ENCODE measurements at regions not wholly inside any gene's neighbourhood (a gene's known extent, or its start where the extent isn't known, plus 50 kb on each side); places are given as distances from the start of the nearest gene placed in this dataset.
A peak's percentile ranks its signal among the peaks of the same experiment; 100 is the strongest.
"Not testable (repeated sequence)": the region's sequence is repeated elsewhere in the genome, so short reads cannot be mapped to it uniquely, and the experiment has no call there.

- intact Hi-C loops (cut with DNase I) = no loop called here
- DNase-seq (ENCODE audit: low spot score) = no peak
These were observed 229.8 kb downstream of the TLE1 start for GRCh38 chr9:81459591-81459990.

GRCh38 chr9:81456431-81457006 is 232.8 kb downstream of the TLE1 start:
- DNase-seq (ENCODE audit: low spot score) (no peak), ATAC-seq (no peak)
- intact Hi-C loops (cut with DNase I) = no loop called here

More at GRCh38 chr9:81459591-81459990, 229.8 kb downstream of the TLE1 start:
- no peak for ATAC-seq

DNA sequence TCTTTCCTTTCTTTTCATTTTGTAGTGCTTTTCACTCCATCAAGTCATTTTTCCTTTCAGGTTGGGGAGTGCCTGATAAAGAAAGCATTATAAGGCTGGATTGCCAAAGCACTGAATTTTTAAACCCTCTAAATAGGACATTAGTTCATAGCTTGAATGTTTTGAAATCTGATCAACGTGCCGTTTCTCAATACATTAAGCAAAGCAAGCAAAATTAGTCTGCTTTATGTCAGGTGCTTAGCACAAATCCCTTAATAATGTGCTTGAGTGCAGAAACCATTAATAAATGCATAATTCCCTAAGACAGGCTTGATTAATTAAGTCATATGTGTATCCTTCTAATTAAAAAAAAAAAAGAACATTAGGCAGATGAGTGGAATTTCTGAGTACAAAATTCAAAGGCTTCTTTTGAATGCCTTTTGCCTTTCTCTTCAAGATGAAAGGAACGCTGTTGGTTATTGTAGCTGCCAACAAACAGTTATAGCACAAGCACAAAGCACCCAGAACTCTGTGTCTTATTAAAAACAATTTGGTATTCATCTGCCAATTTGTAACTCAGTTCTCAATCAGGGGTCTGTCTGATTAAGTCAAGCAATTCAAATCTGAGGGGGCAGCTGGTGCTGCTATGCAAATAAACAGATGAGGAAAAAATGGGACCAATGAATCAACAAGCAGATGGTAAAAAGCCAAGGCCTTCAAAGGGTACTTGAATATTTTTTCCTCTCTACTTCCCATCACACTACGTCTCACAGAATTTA is 233.7 kb downstream of the TLE1 start:
- DNase-seq (ENCODE audit: low spot score) (no peak), ATAC-seq (no peak)
- intact Hi-C loops (cut with DNase I) = no loop called here

- DNase-seq (ENCODE audit: low spot score) (no peak), ATAC-seq (no peak)
- intact Hi-C loops (cut with DNase I) = no loop called here
These were observed 243.9 kb downstream of the TLE1 start for GRCh38 chr9:81445331-81445921.

- intact Hi-C loops (cut with DNase I) = no loop called here
- no peak for ATAC-seq
These were observed 257.7 kb downstream of the TLE1 start for GRCh38 chr9:81431641-81432040.

DNA sequence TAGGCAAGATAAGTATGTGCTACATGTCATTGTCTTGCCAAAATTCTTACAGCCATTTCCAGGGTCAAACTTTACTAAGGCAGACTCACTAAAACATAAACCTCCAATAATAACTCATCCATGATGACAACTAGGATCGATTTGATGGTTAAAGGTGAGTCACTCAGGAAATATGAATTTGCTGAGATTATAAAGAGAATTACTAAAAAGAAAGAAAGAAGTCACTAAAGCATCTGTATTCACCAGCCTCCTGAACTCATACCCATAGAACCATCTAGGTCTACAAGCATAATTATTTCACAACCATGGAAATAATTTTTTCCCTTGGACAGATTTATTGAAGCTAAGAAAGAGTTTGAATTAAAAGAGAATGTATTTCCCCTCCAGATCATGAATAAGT is 258.6 kb downstream of the TLE1 start:
- no peak for ATAC-seq
- intact Hi-C loops (cut with DNase I) = no loop called here
- no peak for DNase-seq (ENCODE audit: low spot score)

More at GRCh38 chr9:81431641-81432040, 257.7 kb downstream of the TLE1 start:
- no peak for DNase-seq (ENCODE audit: low spot score)

DNA sequence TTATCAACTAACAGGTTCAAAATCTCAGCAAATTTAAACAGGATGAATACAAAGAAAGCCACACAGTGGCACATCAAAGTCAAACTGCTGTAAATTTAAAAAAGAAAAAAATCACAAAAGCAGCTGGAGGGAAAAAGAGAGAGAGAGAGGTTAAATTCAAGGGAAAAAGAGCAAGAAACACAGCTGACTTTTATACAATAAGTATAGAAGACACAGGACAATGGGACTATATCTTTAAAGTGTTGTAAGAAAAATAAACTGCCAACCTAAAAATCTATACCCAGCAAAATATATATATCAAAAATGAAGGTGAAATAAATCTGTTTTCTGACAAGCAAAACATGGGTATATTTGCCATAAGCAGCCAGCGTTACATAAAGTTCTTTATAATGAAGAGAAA is 261.5 kb downstream of the TLE1 start:
- intact Hi-C loops (cut with DNase I) = no loop called here
- no peak for ATAC-seq
- DNase-seq (ENCODE audit: low spot score) = no peak

GRCh38 chr9:81424431-81424830 is 264.9 kb downstream of the TLE1 start:
- no peak for DNase-seq (ENCODE audit: low spot score)
- intact Hi-C loops (cut with DNase I) = no loop called here
- ATAC-seq = no peak

- intact Hi-C loops (cut with DNase I) = no loop called here
- no peak for ATAC-seq
- DNase-seq (ENCODE audit: low spot score) = no peak
These were observed 265.6 kb downstream of the TLE1 start for GRCh38 chr9:81423589-81424326.

GRCh38 chr9:81421090-81421489 is 268.3 kb downstream of the TLE1 start:
- ATAC-seq; DNase-seq (ENCODE audit: low spot score); intact Hi-C loops (cut with DNase I): not testable (repeated sequence)

DNA sequence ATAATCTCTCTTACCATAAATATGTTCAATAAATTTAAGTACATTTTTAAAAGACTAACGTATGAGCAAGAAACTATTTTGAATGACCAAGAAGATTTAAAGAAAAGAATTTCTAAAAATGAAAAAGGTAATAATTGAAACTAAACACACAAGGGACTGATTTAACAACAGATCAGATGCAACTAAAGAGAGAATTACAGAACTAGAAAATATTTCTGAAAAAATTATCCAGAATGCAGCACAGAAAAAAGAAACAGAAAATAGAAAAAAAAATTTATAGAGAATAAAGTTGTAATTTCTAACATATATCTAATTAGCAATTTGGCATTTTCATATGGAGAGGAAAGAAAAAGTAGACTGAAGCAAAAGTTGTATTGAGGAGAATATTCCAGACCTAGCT is 269.3 kb downstream of the TLE1 start:
- intact Hi-C loops (cut with DNase I) = no loop called here
- ATAC-seq (no peak), DNase-seq (ENCODE audit: low spot score) (no peak)

GRCh38 chr9:81417941-81418340 is 271.4 kb downstream of the TLE1 start:
- ATAC-seq (no peak), DNase-seq (ENCODE audit: low spot score) (no peak)
- intact Hi-C loops (cut with DNase I) = no loop called here

GRCh38 chr9:81417299-81417675 is 272.1 kb downstream of the TLE1 start:
- DNase-seq (ENCODE audit: low spot score) (no peak), ATAC-seq (no peak)
- intact Hi-C loops (cut with DNase I) = no loop called here

DNA sequence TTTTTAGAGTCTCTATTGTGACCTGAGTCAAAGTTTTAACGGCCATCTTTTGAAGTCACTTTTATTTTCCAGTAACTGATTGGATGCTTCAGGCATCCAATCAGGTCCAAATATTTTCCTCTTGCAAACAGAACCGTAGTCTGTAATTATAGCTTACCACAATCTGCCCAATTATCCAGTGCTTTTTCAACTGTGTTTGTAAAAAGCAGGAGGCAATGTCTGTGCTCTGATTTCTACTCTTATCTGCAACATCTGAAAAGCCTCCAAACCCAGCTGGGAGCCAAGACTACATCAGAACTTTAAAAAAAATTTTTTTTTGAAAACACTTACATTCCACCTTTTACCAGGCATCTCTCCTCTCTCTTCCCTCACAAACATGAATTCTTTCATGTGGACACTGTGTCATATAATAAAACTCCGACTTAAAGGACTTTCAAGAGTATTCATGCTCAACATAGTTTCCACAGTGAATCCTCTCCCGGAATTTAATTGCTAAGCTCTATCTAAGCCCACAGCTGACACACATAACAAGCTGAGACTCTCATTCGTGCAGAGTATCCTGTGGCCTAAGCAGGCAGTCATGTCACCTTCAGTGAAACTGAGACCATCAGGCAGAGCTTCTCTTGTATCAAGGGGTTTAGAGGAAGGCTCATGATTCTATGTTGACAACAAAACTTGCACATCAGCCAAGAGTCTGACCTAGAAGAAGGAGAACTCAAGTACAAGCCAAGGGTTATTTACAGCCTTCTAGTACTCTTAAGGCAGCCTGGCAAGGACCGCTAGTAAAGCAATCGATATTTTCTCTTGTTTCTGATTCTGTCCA is 272.7 kb downstream of the TLE1 start:
- intact Hi-C loops (cut with DNase I) = no loop called here
- DNase-seq (ENCODE audit: low spot score) (no peak), ATAC-seq (peak; percentile 15)

GRCh38 chr9:81414836-81415235 is 274.5 kb downstream of the TLE1 start:
- no peak for ATAC-seq
- DNase-seq (ENCODE audit: low spot score) = no peak
- intact Hi-C loops (cut with DNase I) = no loop called here

GRCh38 chr9:81411961-81412360 is 277.4 kb downstream of the TLE1 start:
- intact Hi-C loops (cut with DNase I) = no loop called here
- no peak for ATAC-seq
- DNase-seq (ENCODE audit: low spot score) = no peak

GRCh38 chr9:81410201-81410600 is 279.1 kb downstream of the TLE1 start:
- intact Hi-C loops (cut with DNase I) = no loop called here
- ATAC-seq (no peak), DNase-seq (ENCODE audit: low spot score) (no peak)

DNA sequence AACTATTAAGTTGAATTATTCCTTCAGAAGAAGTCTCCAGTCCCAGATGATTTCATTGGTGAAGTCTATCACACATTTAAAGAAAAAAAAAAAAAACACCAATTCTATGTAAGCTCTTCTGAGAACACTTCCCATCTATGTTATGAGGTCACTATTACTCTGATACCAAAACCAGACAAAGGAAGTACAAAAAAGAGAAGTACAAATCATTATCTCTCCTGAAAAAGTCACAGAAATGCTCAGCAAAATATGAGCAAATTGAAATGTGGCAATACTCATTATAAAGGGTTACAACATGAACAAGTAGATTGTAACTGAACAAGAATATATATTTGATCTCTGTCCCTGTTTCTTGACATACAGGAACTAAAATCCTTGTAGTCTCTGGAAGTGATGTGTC is 280.4 kb downstream of the TLE1 start:
- no peak for ATAC-seq
- no peak for DNase-seq (ENCODE audit: low spot score)
- intact Hi-C loops (cut with DNase I) = no loop called here

- intact Hi-C loops (cut with DNase I) = no loop called here
- ATAC-seq (no peak), DNase-seq (ENCODE audit: low spot score) (no peak)
These were observed 284.3 kb downstream of the TLE1 start for GRCh38 chr9:81404931-81405598.
